Erythroblast (primary cell): ENCODE measurements at regions not wholly inside any gene's neighbourhood (a gene's known extent, or its start where the extent isn't known, plus 50 kb on each side); places are given as distances from the start of the nearest gene placed in this dataset.

Experiments used
- GATA1 ChIP-seq: IDR thresholded peaks from 2 replicates; pipeline ENCODE4 v1.6.1; 2011; ENCODE audit warnings: low read depth, mild to moderate bottlenecking, control low read depth, low read length, moderate library complexity
- POLR2A ChIP-seq: IDR thresholded peaks from 2 replicates; pipeline ENCODE4 v1.6.1; 2011; ENCODE audit warnings: mild to moderate bottlenecking, low read length

DNA sequence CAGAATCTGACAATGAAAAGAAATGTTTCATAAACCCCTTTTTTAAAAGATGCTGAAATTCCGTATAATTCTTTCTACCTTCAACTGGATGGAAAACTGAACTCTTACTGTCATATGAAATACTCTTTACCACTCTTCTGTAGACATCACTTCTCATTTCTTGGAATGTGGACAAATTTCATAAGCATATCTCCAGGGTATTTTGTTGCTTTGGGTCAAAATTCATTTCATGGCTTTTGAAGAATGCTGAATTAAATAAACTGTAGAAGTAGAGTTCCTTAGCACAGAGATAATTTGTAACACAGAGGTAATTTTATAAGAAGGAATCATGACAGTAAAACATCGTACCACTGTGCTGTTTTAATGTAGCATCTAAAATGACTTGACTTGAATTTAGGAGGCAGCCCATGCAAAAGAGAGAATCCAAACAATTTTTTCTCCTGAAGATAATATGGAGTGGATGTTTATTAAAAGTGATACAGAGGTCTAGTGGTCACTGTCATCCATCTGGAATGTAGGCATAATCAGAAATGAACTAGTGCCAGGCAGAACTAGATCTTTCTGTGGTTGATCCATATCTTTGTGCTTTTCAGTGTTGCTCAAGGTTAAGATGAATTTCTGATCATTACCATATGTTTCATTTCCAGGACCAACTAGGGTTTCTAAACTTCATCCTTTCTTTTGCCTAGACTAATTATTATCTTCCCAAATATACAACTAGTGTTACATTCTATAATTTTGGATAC lies 492.0 kb downstream of the KIF20B start:
- TF ChIP-seq POLR2A (no peak), GATA1 (no peak)
